PC-3 (cell line): ENCODE measurements at regions not wholly inside any gene's neighbourhood (a gene's known extent, or its start where the extent isn't known, plus 50 kb on each side); places are given as distances from the start of the nearest gene placed in this dataset.

Experiments used
- ATAC-seq: fragments of 200-7000 bp; cut with Tn5 transposase; 2 replicates; pipeline ENCODE4 v1.9.1; 2020; ENCODE audit warnings: mild to moderate bottlenecking, moderate library complexity
- BruUV-seq: library from RNA; stranded (reverse); fragments of 400-500 nt; replicated peaks from 2 replicates; lab custom pipeline; 2021; lab: Mats Ljungman, UMichigan
- CTCF ChIA-PET: fragments of 300-600 bp; sonication (Branson Sonifier 250); formaldehyde crosslinking; loops from one replicate; lab custom pipeline; 2022; ENCODE audit warnings: antibody characterized with exemption; lab: Charles Lee
- POLR2A ChIA-PET: fragments of 300-600 bp; sonication (Branson Sonifier 250); formaldehyde crosslinking; loops from one replicate; lab custom pipeline; 2022; ENCODE audit warnings: antibody characterized with exemption; ENCODE audit not compliant: unreplicated experiment; lab: Charles Lee
- DNase-seq: peaks from one replicate; pipeline ENCODE4 v3.0.0-alpha.2; 2015
- H2AFZ ChIP-seq: fragments of 300-600 bp; sonication (generic); 2 replicates; pipeline ENCODE4 v1.6.0; 2016; ENCODE audit warnings: antibody characterized with exemption, low read length
- H3F3A ChIP-seq: fragments of 300-600 bp; sonication (generic); one replicate; pipeline ENCODE4 v1.6.0; 2017; ENCODE audit warnings: antibody characterized with exemption, low read length, control low read depth, mild to moderate bottlenecking; ENCODE audit not compliant: unreplicated experiment
- H3K27ac ChIP-seq: fragments of 300-600 bp; sonication (generic); 2 replicates; pipeline ENCODE4 v1.5.1; 2016; ENCODE audit warnings: mild to moderate bottlenecking, low read length
- H3K27me3 ChIP-seq: fragments of 300-600 bp; sonication (generic); 2 replicates; pipeline ENCODE4 v1.6.1; 2016; ENCODE audit warnings: low read length, mixed read lengths
- H3K36me3 ChIP-seq: fragments of 300-600 bp; sonication (generic); 2 replicates; pipeline ENCODE4 v1.6.1; 2016; ENCODE audit warnings: low read depth, mixed run types, low read length, mixed read lengths
- H3K4me1 ChIP-seq: fragments of 300-600 bp; sonication (generic); 2 replicates; pipeline ENCODE4 v1.5.1; 2016; ENCODE audit warnings: low read length; ENCODE audit not compliant: insufficient read depth
- H3K4me2 ChIP-seq: fragments of 300-600 bp; sonication (generic); 2 replicates; pipeline ENCODE4 v1.6.0; 2016; ENCODE audit warnings: low read length
- H3K4me3 ChIP-seq: fragments of 300-600 bp; sonication (generic); 2 replicates; pipeline ENCODE4 v1.5.1; 2016; ENCODE audit warnings: mild to moderate bottlenecking, low read length, mixed read lengths
- H3K79me2 ChIP-seq: fragments of 300-600 bp; sonication (generic); 2 replicates; pipeline ENCODE4 v1.6.1; 2017; ENCODE audit warnings: low read length, mixed read lengths
- H3K9ac ChIP-seq: fragments of 300-600 bp; sonication (generic); 2 replicates; pipeline ENCODE4 v1.6.0; 2016; ENCODE audit warnings: mild to moderate bottlenecking, low read length
- H3K9me2 ChIP-seq: fragments of 300-600 bp; sonication (generic); replicated peaks from 2 replicates; pipeline ENCODE4 v1.6.1; 2016; ENCODE audit warnings: mixed run types, low read length, mixed read lengths
- H3K9me3 ChIP-seq: fragments of 300-600 bp; sonication (generic); 2 replicates; pipeline ENCODE4 v1.6.1; 2016; ENCODE audit warnings: low read length, mixed read lengths
- H4K20me1 ChIP-seq: fragments of 300-600 bp; sonication (generic); 2 replicates; pipeline ENCODE4 v1.6.1; 2016; ENCODE audit warnings: low read length, mixed read lengths
- EZH2 ChIP-seq: fragments of 300-600 bp; sonication (generic); IDR thresholded peaks from one replicate; pipeline ENCODE4 v1.6.1; 2017; ENCODE audit warnings: antibody characterized with exemption, mild to moderate bottlenecking, low read length; ENCODE audit not compliant: unreplicated experiment
- EZH2phosphoT487 ChIP-seq: fragments of 300-600 bp; sonication (generic); IDR thresholded peaks from 2 replicates; pipeline ENCODE4 v1.6.1; 2018; ENCODE audit warnings: mild to moderate bottlenecking, antibody characterized with exemption, low read length, borderline replicate concordance
- intact Hi-C: fragments of 100-400 bp; cut with micrococcal nuclease; formaldehyde crosslinking; loops from 2 replicates; pipeline ENCODE4 v1.9.0; 2023
- TF ChIP-seq, protein P1 (sequence below): fragments of 300-600 bp; sonication (generic); conservative IDR thresholded peaks from 2 replicates; pipeline ENCODE4 v1.5.1; 2017; ENCODE audit warnings: antibody characterized with exemption, low read depth, mild to moderate bottlenecking, low read length

DNA sequence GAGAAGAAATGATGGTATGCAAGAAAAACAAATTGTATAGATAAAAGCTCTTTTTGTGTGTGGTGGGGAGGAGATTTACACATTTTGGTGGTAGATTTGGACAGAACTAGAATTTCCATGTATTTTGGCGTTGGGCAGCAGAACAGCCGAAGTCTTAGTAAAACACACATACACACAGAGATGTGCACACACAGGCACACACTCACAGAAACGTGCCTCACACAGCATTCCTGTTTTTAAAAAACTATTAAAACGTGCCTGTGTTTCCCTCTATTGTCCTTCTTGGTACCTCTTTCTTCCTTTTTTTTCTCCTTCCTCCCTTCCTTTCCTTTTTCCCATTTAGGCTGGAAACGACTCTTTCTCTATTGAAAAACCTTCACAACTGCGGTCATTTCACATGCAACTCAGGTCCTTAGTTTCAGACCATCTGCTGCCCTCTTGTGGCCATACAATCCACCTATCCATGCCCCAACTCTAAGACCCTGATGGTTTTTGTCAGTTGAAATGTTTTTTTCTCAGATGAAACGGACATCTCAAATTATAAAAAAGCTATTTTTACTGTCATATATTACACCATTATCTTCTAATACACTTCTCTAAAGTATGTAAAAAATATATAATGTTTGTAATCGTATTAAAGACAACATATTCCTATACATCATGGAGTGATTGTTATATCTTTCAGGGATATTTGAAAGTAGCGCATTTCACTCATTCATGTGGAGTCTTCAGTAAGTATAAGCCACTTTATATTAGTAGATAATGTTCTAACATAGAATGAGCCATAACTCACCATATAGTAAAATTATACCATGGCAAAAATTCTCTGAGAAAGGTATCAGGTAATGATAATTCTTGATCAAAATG is 386.7 kb upstream of the NOVA1 start:
- H3K9me2 ChIP-seq, result no peaks in the 10 kb centered on the region
- H3K79me2 ChIP-seq, result no peaks in the 10 kb centered on the region
- ChIA-PET POLR2A (no interaction called here), CTCF (interaction anchor here (0.6 kb wide), 1 partner anchor 79 kb away, joined by 3 read pairs; no protein-coding TSS in a partner anchor)
- no peaks in the 10 kb centered on the region for H3K4me1 ChIP-seq
- no peak overlapping the region for H3K9ac ChIP-seq
- BruUV-seq, result no TSS peak
- ATAC-seq (peak; percentile 90), DNase-seq (peak; percentile 78)
- no peaks in the 10 kb centered on the region for H3K36me3 ChIP-seq
- no peak overlapping the region for H3K4me3 ChIP-seq
- H3K4me2 ChIP-seq, result peak overlapping the region; percentile 47
- H3K27me3 ChIP-seq, result peaks cover 19% of the 10 kb centered on the region
- intact Hi-C loops, result loop anchor here (1.0 to 10.0 kb wide), 5 partner anchors 80 to 590 kb away; partner anchors contain the start of gene NOVA1
- H2AFZ ChIP-seq, result peak overlapping the region; percentile 65
- H3K27ac ChIP-seq, result no peak overlapping the region
- TF ChIP-seq EZH2, result no peak
- TF ChIP-seq EZH2phosphoT487, result no peak
- TF ChIP-seq, protein P1, sequence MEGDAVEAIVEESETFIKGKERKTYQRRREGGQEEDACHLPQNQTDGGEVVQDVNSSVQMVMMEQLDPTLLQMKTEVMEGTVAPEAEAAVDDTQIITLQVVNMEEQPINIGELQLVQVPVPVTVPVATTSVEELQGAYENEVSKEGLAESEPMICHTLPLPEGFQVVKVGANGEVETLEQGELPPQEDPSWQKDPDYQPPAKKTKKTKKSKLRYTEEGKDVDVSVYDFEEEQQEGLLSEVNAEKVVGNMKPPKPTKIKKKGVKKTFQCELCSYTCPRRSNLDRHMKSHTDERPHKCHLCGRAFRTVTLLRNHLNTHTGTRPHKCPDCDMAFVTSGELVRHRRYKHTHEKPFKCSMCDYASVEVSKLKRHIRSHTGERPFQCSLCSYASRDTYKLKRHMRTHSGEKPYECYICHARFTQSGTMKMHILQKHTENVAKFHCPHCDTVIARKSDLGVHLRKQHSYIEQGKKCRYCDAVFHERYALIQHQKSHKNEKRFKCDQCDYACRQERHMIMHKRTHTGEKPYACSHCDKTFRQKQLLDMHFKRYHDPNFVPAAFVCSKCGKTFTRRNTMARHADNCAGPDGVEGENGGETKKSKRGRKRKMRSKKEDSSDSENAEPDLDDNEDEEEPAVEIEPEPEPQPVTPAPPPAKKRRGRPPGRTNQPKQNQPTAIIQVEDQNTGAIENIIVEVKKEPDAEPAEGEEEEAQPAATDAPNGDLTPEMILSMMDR, result peak; percentile 93
- H3F3A ChIP-seq, result no peaks in the 10 kb centered on the region
- no peaks in the 10 kb centered on the region for H4K20me1 ChIP-seq
- no peaks in the 10 kb centered on the region for H3K9me3 ChIP-seq

- Histone ChIP-seq H3K4me2 (no peak overlapping the region), H3K4me3 (no peak overlapping the region), H4K20me1 (no peaks in the 10 kb centered on the region), H3K36me3 (no peaks in the 10 kb centered on the region), H3K9ac (no peak overlapping the region), H3K27me3 (peaks cover 19% of the 10 kb centered on the region), H3K9me2 (no peaks in the 10 kb centered on the region), H3F3A (no peaks in the 10 kb centered on the region), H3K27ac (no peak overlapping the region), H3K9me3 (no peaks in the 10 kb centered on the region), H2AFZ (peak overlapping the region; percentile 40; the same call in 1 of the 2 replicates), H3K79me2 (no peaks in the 10 kb centered on the region), H3K4me1 (no peaks in the 10 kb centered on the region)
- intact Hi-C loops, result loop anchor here (10.0 kb wide), 1 partner anchor 393 kb away; the partner anchor contains the start of gene NOVA1
- ATAC-seq, result no peak
- BruUV-seq, result no TSS peak
- POLR2A ChIA-PET, result no interaction called here
- TF ChIP-seq, protein P1, result no peak
- TF ChIP-seq EZH2 (no peak), EZH2phosphoT487 (no peak)
- no peak for DNase-seq
- CTCF ChIA-PET, result no interaction called here
Observed at GRCh38 chr14:26987744-26988363, 390.0 kb upstream of the NOVA1 start.
